Activated B cell treated with CpG ODN at 0.5 μM for 24 hours (primary cell): ENCODE measurements at regions not wholly inside any gene's neighbourhood (a gene's known extent, or its start where the extent isn't known, plus 50 kb on each side); places are given as distances from the start of the nearest gene placed in this dataset.

ENCODE experiments used
- ATAC-seq: fragments of 200-7000 bp; cut with Tn5 transposase; one replicate; pipeline ENCODE4 v1.10.0; 2021; ENCODE audit warnings: low read depth, mild to moderate bottlenecking, moderate library complexity
- CTCF ChIA-PET: fragments of 350-600 bp; sonication (Branson Sonifier 250); formaldehyde crosslinking; loops from one replicate; lab custom pipeline; 2021; ENCODE audit warnings: antibody characterized with exemption; lab: Charles Lee
- POLR2A ChIA-PET: fragments of 350-600 bp; sonication (Branson Sonifier 250); formaldehyde crosslinking; loops from one replicate; lab custom pipeline; 2021; ENCODE audit warnings: antibody characterized with exemption; lab: Charles Lee
- DNase-seq: peaks from one replicate; pipeline ENCODE4 v3.0.0; 2022
- H3K27ac Mint-ChIP-seq: one replicate; pipeline ENCODE4 v1.8.0; 2020; ENCODE audit warnings: mixed read lengths
- H3K27me3 Mint-ChIP-seq: one replicate; pipeline ENCODE4 v1.8.0; 2021; ENCODE audit warnings: mixed read lengths
- H3K36me3 Mint-ChIP-seq: one replicate; pipeline ENCODE4 v1.8.0; 2021; ENCODE audit warnings: low read depth, mixed read lengths
- H3K4me1 Mint-ChIP-seq: one replicate; pipeline ENCODE4 v1.8.0; 2021; ENCODE audit warnings: mixed read lengths
- H3K4me3 Mint-ChIP-seq: one replicate; pipeline ENCODE4 v1.8.0; 2020; ENCODE audit warnings: mild to moderate bottlenecking, mixed read lengths
- H3K9me3 Mint-ChIP-seq: one replicate; pipeline ENCODE4 v1.8.0; 2020; ENCODE audit warnings: mixed read lengths
- CTCF ChIP-seq: fragments of 200-600 bp; IDR thresholded peaks from one replicate; pipeline ENCODE4 v1.8.0; 2022; ENCODE audit warnings: antibody characterized with exemption, mild to moderate bottlenecking
- intact Hi-C: fragments of 100-400 bp; cut with micrococcal nuclease; formaldehyde crosslinking; loops from one replicate; pipeline ENCODE4 v1.15.1; 2024

- intact Hi-C loops, result no loop called here
- TF ChIP-seq CTCF, result no peak
- ChIA-PET CTCF (no interaction called here), POLR2A (no interaction called here)
- ATAC-seq (no peak), DNase-seq (no peak)
- Mint-ChIP-seq H3K9me3 (no peaks in the 10 kb centered on the region), H3K4me1 (no peaks in the 10 kb centered on the region), H3K27ac (no peak overlapping the region), H3K36me3 (no peaks in the 10 kb centered on the region), H3K27me3 (peaks cover 3% of the 10 kb centered on the region), H3K4me3 (no peak overlapping the region)
Observed at GRCh38 chr18:25686960-25687500, 335.1 kb upstream of the ZNF521 start.

- POLR2A ChIA-PET, result no interaction called here
Observed at GRCh38 chr18:25685088-25685487, 333.1 kb upstream of the ZNF521 start.

GRCh38 chr18:25679491-25679890 lies 327.5 kb upstream of the ZNF521 start:
- no peaks in the 10 kb centered on the region for H3K27me3 Mint-ChIP-seq
- ATAC-seq, result no peak
- TF ChIP-seq CTCF, result no peak
- POLR2A ChIA-PET, result no interaction called here
- CTCF ChIA-PET, result no interaction called here
- no peak for DNase-seq
- intact Hi-C loops, result no loop called here
- H3K4me3 Mint-ChIP-seq, result no peak overlapping the region
- no peak overlapping the region for H3K27ac Mint-ChIP-seq
- H3K9me3 Mint-ChIP-seq, result no peaks in the 10 kb centered on the region
- no peaks in the 10 kb centered on the region for H3K4me1 Mint-ChIP-seq
- no peaks in the 10 kb centered on the region for H3K36me3 Mint-ChIP-seq

More at GRCh38 chr18:25685088-25685487, 333.1 kb upstream of the ZNF521 start:
- DNase-seq (no peak), ATAC-seq (no peak)
- no peaks in the 10 kb centered on the region for H3K4me1 Mint-ChIP-seq
- H3K27ac Mint-ChIP-seq, result no peak overlapping the region
- TF ChIP-seq CTCF, result no peak
- no peaks in the 10 kb centered on the region for H3K9me3 Mint-ChIP-seq
- H3K4me3 Mint-ChIP-seq, result no peak overlapping the region
- H3K27me3 Mint-ChIP-seq, result peaks cover 3% of the 10 kb centered on the region
- CTCF ChIA-PET, result no interaction called here
- intact Hi-C loops, result no loop called here
- no peaks in the 10 kb centered on the region for H3K36me3 Mint-ChIP-seq

- intact Hi-C loops, result no loop called here
- ChIA-PET POLR2A (no interaction called here), CTCF (no interaction called here)
- Mint-ChIP-seq H3K9me3 (no peaks in the 10 kb centered on the region), H3K27ac (no peak overlapping the region), H3K4me3 (no peak overlapping the region), H3K4me1 (no peaks in the 10 kb centered on the region), H3K36me3 (no peaks in the 10 kb centered on the region), H3K27me3 (no peaks in the 10 kb centered on the region)
- ATAC-seq (no peak), DNase-seq (no peak)
- no peak for TF ChIP-seq CTCF
Observed at GRCh38 chr18:25678221-25678620, 326.3 kb upstream of the ZNF521 start.

- no peaks in the 10 kb centered on the region for H3K27me3 Mint-ChIP-seq
- intact Hi-C loops, result no loop called here
Observed at GRCh38 chr18:25675123-25675850, 323.3 kb upstream of the ZNF521 start.

More at GRCh38 chr18:25675123-25675850, 323.3 kb upstream of the ZNF521 start:
- DNase-seq (no peak), ATAC-seq (no peak)
- H3K4me1 Mint-ChIP-seq, result no peaks in the 10 kb centered on the region
- no peaks in the 10 kb centered on the region for H3K36me3 Mint-ChIP-seq
- H3K9me3 Mint-ChIP-seq, result no peaks in the 10 kb centered on the region
- POLR2A ChIA-PET, result no interaction called here
- H3K27ac Mint-ChIP-seq, result no peak overlapping the region
- no peak for TF ChIP-seq CTCF
- CTCF ChIA-PET, result no interaction called here
- H3K4me3 Mint-ChIP-seq, result no peak overlapping the region
